HAP-1 (cell line): ENCODE measurements at regions not wholly inside any gene's neighbourhood (a gene's known extent, or its start where the extent isn't known, plus 50 kb on each side); places are given as distances from the start of the nearest gene placed in this dataset.

ENCODE experiments used
- DNase-seq, 2 experiments: peaks; one replicate each; pipeline ENCODE4 v3.0.0-alpha.2; 2016 to 2020; ENCODE audit warnings: low spot score in 2 of 2
- H3K27me3 ChIP-seq: fragments of 250-450 bp; sonication (Bioruptor Pico); 2 replicates; pipeline ENCODE4 v1.5.1; 2020; ENCODE audit warnings: low read depth, mild to moderate bottlenecking, moderate library complexity
- H3K36me3 ChIP-seq: fragments of 250-450 bp; sonication (Bioruptor Pico); replicated peaks from 2 replicates; pipeline ENCODE4 v1.5.1; 2020; ENCODE audit warnings: mild to moderate bottlenecking
- H3K4me1 ChIP-seq: fragments of 250-450 bp; sonication (Bioruptor Pico); 2 replicates; pipeline ENCODE4 v1.5.1; 2020; ENCODE audit warnings: mild to moderate bottlenecking
- H3K4me3 ChIP-seq: fragments of 250-450 bp; sonication (Bioruptor Pico); 2 replicates; pipeline ENCODE4 v1.5.1; 2020; ENCODE audit warnings: mild to moderate bottlenecking, moderate library complexity
- H3K9me3 ChIP-seq: fragments of 250-450 bp; sonication (Bioruptor Pico); 2 replicates; pipeline ENCODE4 v1.5.1; 2020; ENCODE audit warnings: mild to moderate bottlenecking, moderate library complexity
- in situ Hi-C: fragments of 300-500 bp; cut with MboI; formaldehyde crosslinking; loops from 3 replicates; pipeline ENCODE4 v1.14.3; 2020; ENCODE audit warnings: low sequenced_read_pairs, inconsistent platforms, mixed read lengths

DNA sequence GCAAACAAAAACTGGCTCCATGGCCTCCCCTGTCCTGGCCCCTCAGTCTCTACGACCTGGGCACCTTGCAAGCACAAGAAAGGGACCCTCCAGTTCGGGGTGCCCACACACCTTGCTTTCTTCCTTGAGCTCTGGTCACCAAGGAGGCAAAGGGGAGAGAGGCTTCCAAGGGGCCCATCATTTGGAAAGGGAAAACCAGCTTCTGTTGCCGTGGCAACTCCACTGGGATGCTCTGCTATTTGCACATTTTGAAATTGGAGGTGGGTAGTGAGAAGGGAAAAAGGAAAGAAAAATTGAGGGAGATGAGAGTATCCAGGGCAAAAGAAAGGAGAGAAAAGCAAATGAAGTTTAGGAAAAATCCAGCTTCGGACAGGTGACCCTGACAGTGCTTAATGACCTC is 388.4 kb downstream of the SHANK2 start:
- Histone ChIP-seq H3K4me1 (no peaks in the 10 kb centered on the region), H3K36me3 (no peaks in the 10 kb centered on the region), H3K4me3 (no peak overlapping the region), H3K9me3 (no peaks in the 10 kb centered on the region), H3K27me3 (no peaks in the 10 kb centered on the region)
- in situ Hi-C loops, result no loop called here
- no peak for DNase-seq

GRCh38 chr11:70865356-70865755 is 387.0 kb downstream of the SHANK2 start:
- no peaks in the 10 kb centered on the region for H3K36me3 ChIP-seq
- H3K27me3 ChIP-seq, result no peaks in the 10 kb centered on the region
- H3K4me1 ChIP-seq, result no peaks in the 10 kb centered on the region
- no peak for DNase-seq
- H3K9me3 ChIP-seq, result no peaks in the 10 kb centered on the region
- H3K4me3 ChIP-seq, result no peak overlapping the region
- in situ Hi-C loops, result no loop called here

DNA sequence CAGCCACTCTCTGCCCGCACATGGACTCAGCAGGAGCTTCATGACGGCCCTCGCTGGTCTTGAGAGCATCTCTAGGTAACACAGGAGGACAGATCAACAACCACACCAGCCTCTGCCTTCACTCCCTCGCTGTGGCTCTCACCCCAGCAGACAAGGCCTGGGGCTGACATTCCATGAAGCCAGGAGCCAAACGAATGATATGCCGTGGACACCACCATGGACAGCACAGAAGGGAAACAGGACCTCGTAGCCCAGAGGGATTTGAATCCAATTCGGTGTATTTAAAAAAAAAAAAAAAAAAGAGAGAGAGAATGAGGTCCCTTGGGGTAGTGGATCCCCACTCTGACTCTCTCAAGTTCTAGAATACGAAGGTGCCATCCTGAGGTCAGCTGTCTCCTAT is 385.5 kb downstream of the SHANK2 start:
- H3K36me3 ChIP-seq, result no peaks in the 10 kb centered on the region
- no peak for DNase-seq
- no peaks in the 10 kb centered on the region for H3K27me3 ChIP-seq
- in situ Hi-C loops, result no loop called here
- no peaks in the 10 kb centered on the region for H3K4me1 ChIP-seq
- no peak overlapping the region for H3K4me3 ChIP-seq
- no peaks in the 10 kb centered on the region for H3K9me3 ChIP-seq

- H3K4me1 ChIP-seq, result no peaks in the 10 kb centered on the region
Observed at GRCh38 chr11:70867281-70868047, 384.9 kb downstream of the SHANK2 start.

GRCh38 chr11:70868341-70868885 is 384.0 kb downstream of the SHANK2 start:
- no peaks in the 10 kb centered on the region for H3K36me3 ChIP-seq
- H3K9me3 ChIP-seq, result no peaks in the 10 kb centered on the region
- no peak for DNase-seq
- in situ Hi-C loops, result no loop called here
- H3K27me3 ChIP-seq, result no peaks in the 10 kb centered on the region
- H3K4me1 ChIP-seq, result no peaks in the 10 kb centered on the region
- no peak overlapping the region for H3K4me3 ChIP-seq

More at GRCh38 chr11:70867281-70868047, 384.9 kb downstream of the SHANK2 start:
- H3K4me3 ChIP-seq, result no peak overlapping the region
- H3K9me3 ChIP-seq, result no peaks in the 10 kb centered on the region
- H3K36me3 ChIP-seq, result no peaks in the 10 kb centered on the region
- no peak for DNase-seq
- in situ Hi-C loops, result no loop called here
- no peaks in the 10 kb centered on the region for H3K27me3 ChIP-seq

- H3K9me3 ChIP-seq, result no peaks in the 10 kb centered on the region
- in situ Hi-C loops, result no loop called here
- no peaks in the 10 kb centered on the region for H3K36me3 ChIP-seq
- H3K27me3 ChIP-seq, result no peaks in the 10 kb centered on the region
- no peaks in the 10 kb centered on the region for H3K4me1 ChIP-seq
- no peak for DNase-seq
- H3K4me3 ChIP-seq, result no peak overlapping the region
Observed at GRCh38 chr11:70869054-70869453, 383.3 kb downstream of the SHANK2 start.

DNA sequence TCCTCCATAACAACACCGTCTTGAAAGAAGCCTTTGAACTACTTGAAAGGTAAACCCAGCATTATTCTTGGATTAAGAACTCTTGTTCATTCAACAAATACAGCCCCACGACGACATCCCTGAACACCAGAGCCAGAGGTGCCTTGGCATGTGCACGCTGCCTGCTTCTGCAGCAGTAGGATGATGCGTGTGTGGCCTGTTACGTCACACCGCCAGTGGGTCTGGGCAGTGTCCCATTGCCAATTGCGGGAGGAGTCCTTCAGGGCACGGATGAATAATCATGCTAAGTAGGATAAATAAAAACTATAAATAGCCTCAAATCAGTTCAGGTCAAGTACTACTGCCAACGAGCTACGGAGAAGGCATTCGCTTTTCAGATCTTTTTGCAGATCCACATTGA is 380.5 kb downstream of the SHANK2 start:
- no peaks in the 10 kb centered on the region for H3K27me3 ChIP-seq
- H3K4me1 ChIP-seq, result no peaks in the 10 kb centered on the region
- no peak overlapping the region for H3K4me3 ChIP-seq
- H3K36me3 ChIP-seq, result no peaks in the 10 kb centered on the region
- no peaks in the 10 kb centered on the region for H3K9me3 ChIP-seq
- in situ Hi-C loops, result no loop called here
- no peak for DNase-seq

DNA sequence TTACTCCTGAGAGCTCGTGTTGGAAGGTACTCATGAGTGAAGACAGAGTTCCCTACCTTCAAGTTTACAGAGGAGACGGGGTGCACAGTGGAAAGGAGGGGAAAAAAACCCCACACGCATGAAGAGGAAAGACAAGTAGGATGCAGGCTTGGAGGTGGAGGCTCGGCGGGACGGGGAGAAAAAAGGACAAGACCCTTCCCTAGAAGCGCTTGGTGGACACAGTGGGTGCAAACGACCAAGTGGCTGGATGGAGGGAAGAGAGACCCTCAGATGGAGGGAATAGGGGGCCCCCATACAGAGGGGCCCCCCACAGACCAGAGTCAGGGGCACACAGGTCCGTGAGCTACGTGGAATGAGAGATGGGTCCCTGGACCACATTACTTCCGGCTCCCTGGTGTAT is 380.1 kb downstream of the SHANK2 start:
- in situ Hi-C loops, result no loop called here
- Histone ChIP-seq H3K4me3 (no peak overlapping the region), H3K4me1 (no peaks in the 10 kb centered on the region), H3K36me3 (no peaks in the 10 kb centered on the region), H3K9me3 (no peaks in the 10 kb centered on the region), H3K27me3 (no peaks in the 10 kb centered on the region)
- DNase-seq, result no peak

DNA sequence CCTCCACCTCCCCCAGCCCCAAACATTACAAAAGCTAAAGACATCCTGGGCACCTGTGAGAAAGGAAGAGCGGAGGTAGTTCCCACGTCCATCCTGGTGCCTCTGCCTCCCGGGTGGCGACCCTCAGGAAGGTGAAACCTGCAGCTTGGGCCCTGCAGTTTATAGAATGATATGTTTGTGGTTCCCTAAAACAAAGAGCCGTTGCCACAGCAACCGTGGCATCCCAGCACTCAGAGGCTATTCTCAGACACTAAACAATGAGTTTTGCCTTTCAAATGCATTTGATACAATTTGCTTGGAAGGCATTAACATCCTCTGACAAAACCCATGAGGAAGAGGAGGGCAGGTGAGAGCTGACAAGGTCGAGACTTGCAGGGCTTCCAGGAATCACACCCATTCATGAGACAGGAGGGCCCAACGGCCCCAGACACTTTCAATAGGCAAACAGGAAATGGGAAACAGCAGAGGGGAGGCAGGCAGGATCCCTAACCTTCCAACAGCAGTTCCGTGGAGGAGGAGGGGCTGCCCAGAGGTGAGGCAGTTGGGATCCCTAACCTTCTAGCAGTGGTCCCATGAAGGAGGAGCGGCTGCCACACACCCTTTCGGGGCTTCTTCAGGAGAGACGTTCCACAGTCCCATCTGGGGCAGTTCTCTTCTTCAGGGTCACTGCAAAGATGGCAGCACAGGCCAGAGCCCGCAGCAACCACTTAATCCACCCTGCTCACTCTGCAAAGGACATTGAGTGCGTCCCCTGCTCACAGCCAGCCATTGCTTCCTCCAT is 379.2 kb downstream of the SHANK2 start:
- Histone ChIP-seq H3K9me3 (no peaks in the 10 kb centered on the region), H3K4me1 (no peaks in the 10 kb centered on the region), H3K36me3 (no peaks in the 10 kb centered on the region), H3K4me3 (no peak overlapping the region), H3K27me3 (no peaks in the 10 kb centered on the region)
- in situ Hi-C loops, result no loop called here
- DNase-seq, result no peak

GRCh38 chr11:70873736-70874412 is 378.5 kb downstream of the SHANK2 start:
- in situ Hi-C loops, result no loop called here
- no peaks in the 10 kb centered on the region for H3K4me1 ChIP-seq
- no peak overlapping the region for H3K4me3 ChIP-seq
- no peaks in the 10 kb centered on the region for H3K27me3 ChIP-seq
- H3K36me3 ChIP-seq, result no peaks in the 10 kb centered on the region
- DNase-seq, result no peak
- H3K9me3 ChIP-seq, result no peaks in the 10 kb centered on the region

DNA sequence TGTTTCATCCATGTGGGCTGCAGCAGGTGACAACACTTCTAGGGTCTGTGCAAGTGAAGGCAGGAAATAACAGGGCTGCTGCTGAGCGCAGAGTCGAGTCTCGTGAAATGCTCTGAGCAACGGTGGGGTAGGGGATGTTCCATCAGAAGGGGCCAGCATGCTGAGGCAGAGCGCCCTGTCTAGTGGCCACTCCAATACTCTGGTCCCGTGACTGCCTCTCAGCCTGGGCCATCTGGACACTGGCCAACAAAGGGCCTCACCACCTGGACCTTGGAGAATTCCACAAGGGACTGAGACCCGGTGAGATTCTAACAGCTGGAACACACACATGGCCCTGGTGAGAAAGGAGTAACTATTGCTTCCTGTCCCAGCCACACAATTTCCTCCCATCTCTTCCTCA is 375.7 kb downstream of the SHANK2 start:
- Histone ChIP-seq H3K9me3 (no peaks in the 10 kb centered on the region), H3K36me3 (no peaks in the 10 kb centered on the region), H3K4me1 (no peaks in the 10 kb centered on the region), H3K4me3 (no peak overlapping the region), H3K27me3 (no peaks in the 10 kb centered on the region)
- DNase-seq, result no peak
- in situ Hi-C loops, result no loop called here

GRCh38 chr11:70877151-70877550 is 375.2 kb downstream of the SHANK2 start:
- in situ Hi-C loops, result no loop called here
- H3K27me3 ChIP-seq, result no peaks in the 10 kb centered on the region

GRCh38 chr11:70878366-70878765 is 374.0 kb downstream of the SHANK2 start:
- Histone ChIP-seq H3K9me3 (no peaks in the 10 kb centered on the region), H3K4me3 (no peak overlapping the region), H3K4me1 (no peaks in the 10 kb centered on the region), H3K36me3 (no peaks in the 10 kb centered on the region), H3K27me3 (no peaks in the 10 kb centered on the region)
- in situ Hi-C loops, result no loop called here
- no peak for DNase-seq

More at GRCh38 chr11:70877151-70877550, 375.2 kb downstream of the SHANK2 start:
- Histone ChIP-seq H3K4me3 (no peak overlapping the region), H3K36me3 (no peaks in the 10 kb centered on the region), H3K9me3 (no peaks in the 10 kb centered on the region), H3K4me1 (no peaks in the 10 kb centered on the region)
- DNase-seq, result no peak
